RPMI7951 (cell line): ENCODE measurements at regions not wholly inside any gene's neighbourhood (a gene's known extent, or its start where the extent isn't known, plus 50 kb on each side); places are given as distances from the start of the nearest gene placed in this dataset.
"Not testable (repeated sequence)": the region's sequence is repeated elsewhere in the genome, so short reads cannot be mapped to it uniquely, and the experiment has no call there.

Source experiments
- DNase-seq: peaks from one replicate; pipeline ENCODE4 v3.0.0-alpha.2; 2012; ENCODE audit warnings: low read depth

DNA sequence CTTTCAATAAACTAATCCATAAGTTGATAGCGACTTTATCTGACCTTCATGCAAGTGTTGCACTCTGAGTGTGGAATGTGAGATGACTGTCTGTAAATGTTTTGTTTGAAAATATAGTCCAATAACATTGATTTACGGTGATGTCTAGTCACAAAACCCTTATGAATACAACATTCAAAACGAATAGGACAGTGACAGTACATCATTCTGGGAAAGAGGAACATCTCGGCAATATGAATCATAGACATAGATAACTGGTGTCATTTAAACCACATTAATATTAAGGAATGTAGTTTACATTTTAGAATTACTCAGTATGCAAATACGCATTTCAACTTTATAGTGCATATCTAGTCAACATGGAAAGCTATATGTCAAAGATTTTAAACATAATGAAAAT is 1311.6 kb upstream of the ADGRL4 start:
- no peak for DNase-seq

DNA sequence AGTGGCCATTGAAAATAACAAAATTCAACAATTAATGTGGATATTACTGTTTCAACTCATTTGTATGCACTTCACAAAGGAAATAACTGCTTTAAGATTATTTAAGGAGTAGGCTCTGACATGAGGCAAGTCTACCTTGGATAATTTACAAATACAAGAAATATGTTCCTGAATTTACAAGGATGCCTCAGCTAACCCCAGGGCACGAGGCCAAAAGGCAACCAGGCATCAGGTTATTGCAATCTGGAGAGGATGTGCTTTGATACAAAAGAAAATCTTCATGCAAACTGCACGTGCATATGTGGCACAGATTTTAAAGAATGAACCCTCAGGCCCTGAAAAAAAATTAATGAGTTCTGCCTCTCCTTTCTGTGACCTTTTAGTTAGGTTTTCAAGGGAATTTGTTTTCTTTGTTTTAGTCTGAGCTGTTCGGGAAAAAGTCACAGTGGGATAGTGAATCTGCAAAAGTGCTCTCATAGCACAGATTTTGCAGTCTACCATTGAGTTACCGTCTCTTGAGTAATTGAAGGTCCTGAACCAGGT is 1304.2 kb upstream of the ADGRL4 start:
- DNase-seq, result no peak

DNA sequence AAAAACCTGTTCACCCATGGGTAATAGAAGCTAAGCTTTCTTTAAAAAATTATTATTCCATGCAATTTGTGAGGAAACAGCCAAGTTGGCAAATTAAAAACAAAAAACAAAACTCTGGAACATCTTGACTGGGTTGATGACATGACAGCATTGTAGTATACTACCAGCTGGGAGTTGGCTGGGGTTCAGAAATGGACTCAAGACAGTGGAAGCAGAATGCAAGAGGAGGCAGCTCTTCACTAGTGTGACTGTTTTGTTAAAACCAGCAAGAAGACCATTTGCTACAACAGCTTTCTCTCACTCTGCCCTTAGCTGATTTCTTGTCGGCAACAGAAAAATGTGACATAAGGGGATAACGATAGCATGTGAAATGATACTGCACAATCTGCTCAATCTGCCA is 1298.9 kb upstream of the ADGRL4 start:
- DNase-seq, result no peak

DNA sequence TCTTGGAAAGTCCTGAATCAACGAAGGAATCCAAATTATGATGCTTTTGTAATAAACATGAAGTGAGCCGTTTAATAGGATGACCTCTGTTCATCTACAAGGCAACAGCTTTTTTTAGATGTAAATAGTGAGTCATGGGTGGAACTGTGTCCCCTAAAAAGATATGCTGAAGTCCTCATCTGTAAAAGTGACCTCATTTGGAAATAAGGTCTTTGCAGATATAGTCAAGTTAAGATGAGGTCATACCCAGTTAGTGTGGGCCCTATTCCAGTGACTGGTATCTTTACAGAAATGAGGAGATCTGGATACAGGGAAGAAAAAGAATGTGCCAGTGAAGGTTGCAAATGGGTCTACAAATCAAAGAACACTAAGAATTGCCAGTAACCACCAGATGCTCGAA is 1287.3 kb upstream of the ADGRL4 start:
- DNase-seq, result no peak

DNA sequence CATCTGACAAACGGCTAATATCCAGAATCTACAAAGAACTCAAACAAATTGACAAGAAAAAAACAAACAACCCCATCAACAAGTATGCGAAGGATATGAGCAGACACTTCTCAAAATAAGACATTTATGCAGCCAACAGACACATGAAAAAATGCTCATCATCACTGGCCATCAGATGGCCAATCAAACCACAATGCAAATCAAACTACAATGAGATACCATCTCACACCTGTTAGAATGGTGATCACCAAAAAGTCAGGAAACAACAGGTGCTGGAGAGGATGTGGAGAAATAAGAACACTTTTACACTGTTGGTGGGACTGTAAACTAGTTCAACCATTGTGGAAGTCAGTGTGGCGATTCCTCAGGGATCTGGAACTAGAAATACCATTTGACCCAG is 1282.2 kb upstream of the ADGRL4 start:
- DNase-seq, result not testable (repeated sequence)

DNA sequence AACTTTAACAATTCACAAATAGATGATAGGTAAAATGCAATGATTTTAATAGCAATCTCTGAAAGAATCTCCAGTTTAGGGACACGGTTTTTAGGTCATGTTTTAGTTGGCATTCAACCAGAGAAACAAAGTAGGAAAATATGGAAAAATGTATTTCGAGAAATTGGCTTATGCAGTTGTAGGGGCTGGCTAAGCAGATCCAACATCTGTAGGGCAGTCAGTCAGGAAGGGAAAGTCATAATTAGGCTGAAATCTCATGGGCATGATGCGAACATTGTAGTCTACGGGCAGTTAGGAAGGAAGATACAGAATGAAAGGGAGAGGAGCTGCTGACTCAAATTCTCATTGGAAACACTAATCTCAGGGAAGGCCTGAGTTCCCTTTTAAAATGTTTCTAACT is 1276.0 kb upstream of the ADGRL4 start:
- no peak for DNase-seq

DNA sequence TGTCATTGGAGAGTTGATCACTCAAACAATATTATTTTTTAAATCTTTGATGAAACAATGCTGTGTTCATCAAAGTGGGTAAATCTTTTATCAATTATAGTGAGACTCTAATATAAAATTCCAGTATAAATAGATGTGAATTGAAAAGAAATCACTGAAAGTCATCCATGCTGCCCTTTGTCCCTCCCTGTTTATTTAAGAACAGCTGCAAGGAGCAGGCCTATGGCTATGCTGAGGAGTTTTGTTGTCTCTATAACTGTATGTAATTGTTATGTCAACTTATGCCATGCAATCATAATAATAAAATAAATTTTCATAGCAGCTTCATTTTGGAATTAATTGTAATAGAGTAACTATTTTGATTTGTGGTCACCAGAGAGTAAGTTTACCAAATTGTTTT is 1272.4 kb upstream of the ADGRL4 start:
- no peak for DNase-seq

DNA sequence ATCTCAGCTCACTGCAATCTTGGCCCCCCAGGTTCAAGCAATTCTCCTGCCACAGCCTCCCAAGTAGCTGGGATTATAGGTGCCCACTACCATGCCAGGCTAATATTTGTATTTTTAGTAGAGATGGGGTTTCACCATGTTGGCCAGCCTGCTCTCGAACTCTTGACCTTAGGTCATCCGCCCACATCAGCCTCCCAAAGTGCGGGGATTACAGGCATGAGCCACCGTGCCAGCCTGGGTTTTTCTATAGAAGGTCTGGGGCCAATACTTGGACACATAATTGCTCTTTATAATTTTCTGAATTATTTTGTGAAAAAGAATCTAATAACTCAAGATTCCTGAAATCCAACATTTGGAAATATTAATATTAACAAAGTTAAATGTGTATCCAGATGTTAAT is 1267.7 kb upstream of the ADGRL4 start:
- no peak for DNase-seq

DNA sequence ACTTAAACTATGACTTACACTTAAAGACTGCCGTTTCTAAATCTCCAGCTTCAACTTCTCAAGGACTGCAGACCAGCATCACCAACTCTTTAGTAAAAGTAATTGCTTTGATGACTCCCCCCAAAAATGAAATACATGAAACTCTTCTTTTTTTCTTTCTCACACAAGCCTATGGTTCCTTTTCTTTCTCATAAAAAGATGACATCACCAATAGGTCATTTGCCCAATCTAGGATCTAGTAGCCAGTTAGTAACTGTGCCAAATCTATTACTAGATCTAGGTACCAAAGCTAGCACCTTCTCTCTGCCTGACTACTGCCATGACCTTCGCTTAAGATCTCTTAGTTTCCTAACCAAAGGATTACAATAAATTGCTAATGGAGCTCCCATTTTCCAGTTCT is 1266.0 kb upstream of the ADGRL4 start:
- no peak for DNase-seq

DNA sequence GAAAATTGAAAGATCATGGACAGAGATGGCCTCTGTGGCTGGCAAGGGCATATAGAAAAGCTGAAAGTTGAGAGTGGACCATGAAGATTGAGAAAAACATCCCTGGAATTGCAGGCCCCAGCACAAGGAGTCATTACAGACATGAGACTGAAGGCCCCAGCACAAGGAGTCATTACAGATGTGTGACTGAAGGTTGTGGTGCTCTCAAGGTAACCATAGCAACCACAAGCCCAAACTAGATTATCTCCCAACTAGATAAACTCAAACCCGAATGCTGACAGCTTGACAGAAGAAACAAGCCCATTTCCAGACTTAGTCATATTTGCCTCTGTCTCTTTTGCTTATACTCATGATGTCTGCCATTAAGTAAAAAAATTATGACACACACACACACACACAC is 1252.1 kb upstream of the ADGRL4 start:
- no peak for DNase-seq

DNA sequence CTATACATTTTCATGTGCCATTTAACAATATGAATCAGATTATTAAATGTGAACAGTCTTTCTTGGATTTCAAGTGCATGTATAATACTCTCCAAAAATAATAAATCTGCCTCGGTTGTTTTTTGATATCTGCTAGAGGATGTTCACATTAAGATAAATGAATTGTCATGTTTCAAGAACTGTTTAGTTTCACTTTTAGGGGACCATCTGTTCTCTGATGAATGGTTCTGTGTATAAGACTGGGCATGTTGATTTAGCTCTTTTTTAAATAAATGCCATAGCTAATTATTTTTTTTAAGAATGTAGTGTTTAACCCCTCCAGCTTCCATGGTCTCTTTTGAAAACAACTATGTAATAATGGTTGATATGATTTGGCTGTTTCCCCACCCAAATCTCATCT is 1245.1 kb upstream of the ADGRL4 start:
- DNase-seq, result no peak

DNA sequence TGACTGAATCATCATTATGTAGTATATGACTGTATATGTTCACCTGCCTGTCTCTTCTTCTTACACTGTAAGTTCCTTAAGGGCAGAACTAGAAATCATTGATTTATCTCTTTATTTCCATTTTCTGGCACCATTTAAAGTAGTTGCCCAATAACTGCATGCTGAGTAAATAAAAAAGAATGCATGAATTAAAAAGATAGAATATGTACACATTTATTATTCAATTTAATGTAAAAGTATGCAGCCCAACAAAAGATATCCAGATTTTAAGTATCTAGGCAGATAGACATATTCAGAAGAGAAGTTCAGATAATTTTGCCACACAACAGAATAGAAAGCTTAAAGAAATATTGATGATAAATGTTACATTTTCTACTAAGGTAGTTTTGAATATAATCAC is 1244.6 kb upstream of the ADGRL4 start:
- no peak for DNase-seq

DNA sequence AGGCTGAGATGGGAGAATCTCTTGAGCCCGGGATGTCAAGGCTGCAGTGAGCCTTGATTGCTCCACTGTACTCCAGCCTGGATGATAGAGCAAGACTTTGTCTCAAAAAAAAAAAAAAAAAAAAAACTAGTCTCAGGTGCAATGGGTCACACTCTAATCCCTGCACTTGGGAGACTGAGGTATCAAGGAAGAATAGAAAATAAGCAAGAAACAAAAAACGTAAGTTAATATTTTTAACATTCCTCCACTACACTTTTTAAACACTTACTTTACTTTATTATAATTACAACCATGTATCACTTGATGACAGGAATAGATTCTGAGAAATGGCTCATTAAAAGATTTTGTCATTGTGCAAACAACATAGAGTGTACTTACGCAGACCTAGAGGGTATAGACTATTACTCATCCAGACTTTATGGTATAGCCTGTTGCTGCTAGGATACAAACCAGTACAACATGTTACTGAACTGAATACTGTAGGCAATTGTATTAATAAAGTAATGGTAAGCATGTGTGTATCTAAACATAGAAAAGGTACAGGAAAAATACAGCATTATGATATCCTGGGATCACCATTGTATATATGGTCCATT is 1244.1 kb upstream of the ADGRL4 start:
- no peak for DNase-seq

DNA sequence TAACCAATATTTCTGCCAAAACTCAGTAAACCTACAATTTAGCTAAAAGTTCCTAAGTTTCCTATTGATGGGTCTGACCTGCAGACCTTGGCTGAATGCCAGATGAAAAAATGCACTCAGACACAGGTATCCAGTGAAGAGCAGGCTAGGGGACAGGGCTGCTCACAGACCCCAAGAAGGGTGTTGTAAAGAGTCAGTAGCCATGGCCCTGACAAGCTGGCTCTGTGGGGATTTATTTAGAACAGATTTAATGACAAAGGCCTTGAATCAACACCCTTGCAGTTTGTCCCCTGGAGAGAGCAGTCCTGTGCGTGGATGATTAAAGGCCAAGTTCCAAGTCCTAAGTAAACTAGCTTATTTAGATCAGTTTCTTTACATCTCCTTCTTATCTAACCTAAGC is 1243.2 kb upstream of the ADGRL4 start:
- DNase-seq, result no peak

DNA sequence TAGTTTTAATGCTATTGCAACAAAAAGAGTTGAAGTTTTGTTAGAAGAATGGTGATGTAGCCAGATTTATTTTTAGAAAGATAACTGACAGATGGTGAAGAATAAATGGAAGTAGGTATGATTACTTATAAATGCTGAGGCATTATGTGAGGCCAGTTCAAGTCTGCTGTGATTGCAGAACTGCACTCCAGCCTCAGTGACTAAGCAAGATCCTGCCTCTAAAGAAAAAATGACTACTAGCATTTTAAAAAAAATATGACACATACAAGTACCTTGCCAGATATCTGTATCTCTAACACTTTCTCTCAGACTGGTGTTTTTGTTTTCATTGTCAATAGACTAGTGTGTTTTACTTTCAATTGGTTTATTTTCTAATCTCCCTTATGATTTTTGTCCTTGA is 1242.4 kb upstream of the ADGRL4 start:
- DNase-seq, result no peak

DNA sequence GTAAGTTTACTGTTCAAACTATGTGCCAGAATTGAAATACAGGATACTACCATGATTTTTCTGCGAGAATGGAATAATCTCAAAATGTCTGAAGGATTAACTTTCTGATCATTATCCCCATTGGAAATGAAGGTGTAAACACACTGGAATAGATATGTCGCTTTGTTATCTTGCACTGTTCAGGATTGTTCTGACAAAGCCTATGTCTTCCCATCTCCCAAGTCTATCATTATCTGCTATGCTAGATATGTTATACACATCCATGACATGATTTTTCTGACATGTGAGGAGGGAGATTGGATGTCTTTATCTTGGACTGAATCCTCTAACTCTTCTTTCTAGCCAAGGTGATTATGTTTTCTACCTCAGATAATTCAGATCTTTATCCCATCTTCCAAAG is 1239.3 kb upstream of the ADGRL4 start:
- no peak for DNase-seq

DNA sequence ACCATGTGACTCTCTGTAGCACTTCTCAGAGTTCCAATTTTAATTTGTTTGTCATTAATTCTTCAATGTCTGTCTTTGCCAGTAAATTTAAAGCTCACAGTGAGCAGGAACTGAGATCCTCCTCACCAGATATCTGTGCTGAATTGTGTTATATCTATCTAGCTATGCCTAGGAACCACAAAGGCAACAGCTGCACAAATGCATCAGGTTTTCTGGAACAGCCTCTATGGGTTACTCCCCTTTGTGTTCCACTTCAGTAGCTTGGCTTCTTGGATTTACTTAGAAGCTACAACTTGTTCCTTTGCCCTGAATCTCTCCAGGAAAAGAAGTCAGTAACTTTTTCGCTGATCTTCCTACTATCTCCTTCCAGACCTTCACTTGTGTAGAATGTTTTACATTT is 1237.8 kb upstream of the ADGRL4 start:
- DNase-seq, result no peak

DNA sequence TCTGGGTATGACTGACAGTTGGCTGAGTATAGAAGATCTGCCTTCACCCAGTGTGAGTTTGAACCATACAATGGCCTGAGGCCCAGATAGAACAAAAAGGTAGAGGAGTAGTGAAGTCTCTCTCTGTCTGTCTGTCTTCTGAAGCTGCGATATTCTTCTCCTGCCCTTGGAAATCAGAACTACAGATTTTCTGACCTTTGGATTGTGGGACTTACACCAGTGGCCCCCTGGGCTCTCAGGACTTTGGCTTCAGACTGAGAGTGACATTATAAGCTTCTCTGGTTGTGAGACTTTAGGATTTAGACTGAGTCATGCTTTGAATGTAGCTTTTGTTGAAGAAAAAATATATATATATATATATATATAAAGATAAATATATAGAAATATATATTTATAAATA is 1235.0 kb upstream of the ADGRL4 start:
- no peak for DNase-seq

DNA sequence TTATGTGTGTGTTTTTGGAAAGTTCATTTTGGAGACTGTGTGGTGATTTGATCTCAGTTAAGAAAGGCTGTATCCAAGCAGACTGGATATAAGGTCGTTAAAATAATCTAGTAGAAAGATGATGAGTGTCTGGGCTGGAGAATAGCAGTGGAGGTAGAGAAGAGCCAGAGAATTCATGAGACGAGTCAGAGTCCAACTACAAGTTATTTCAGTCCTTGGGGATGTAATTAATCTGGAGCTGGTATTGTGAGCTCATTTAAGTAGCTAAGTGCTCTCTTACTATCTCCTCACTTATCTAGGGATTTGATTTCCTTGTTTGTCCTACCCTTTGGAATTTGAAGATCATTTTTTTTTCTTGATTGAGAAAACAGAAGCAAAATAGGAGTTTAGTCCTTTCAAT is 1219.0 kb upstream of the ADGRL4 start:
- no peak for DNase-seq

DNA sequence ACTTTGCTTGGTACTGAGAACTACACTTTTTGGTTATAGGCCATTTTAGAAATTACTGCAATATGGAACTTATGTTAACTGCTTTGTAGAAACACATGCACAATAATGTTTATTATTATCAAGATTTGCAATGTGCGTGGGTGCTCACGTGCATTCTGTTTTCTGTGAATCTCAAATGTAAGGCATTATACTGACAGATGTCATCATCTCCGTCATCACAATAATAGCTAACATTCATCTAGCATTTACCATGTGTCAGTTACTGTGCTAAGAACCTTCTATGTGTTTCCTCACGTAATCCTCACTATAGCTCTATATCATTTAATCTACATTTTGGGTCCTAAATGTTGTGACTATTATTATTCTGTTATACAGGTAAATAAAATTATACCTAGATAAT is 1214.8 kb upstream of the ADGRL4 start:
- no peak for DNase-seq

DNA sequence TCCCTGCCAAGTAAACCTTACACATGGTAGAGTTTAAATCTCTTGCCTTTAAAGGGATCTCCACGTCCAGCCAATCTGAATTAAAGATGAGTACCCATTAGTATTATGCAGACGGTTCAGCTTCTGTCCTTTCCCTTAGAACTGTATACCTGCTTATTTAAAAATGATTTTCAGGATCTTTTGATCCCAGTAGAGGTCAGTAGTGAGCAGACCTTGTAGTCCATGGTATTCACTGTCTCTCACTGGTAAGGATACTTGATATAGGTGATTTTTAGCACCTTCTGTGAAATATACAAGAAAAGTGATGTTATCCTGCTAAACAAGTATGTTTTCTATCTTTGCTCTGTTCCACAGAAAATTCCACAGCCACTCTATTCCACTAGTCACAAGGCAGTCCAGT is 1211.6 kb upstream of the ADGRL4 start:
- DNase-seq, result no peak

DNA sequence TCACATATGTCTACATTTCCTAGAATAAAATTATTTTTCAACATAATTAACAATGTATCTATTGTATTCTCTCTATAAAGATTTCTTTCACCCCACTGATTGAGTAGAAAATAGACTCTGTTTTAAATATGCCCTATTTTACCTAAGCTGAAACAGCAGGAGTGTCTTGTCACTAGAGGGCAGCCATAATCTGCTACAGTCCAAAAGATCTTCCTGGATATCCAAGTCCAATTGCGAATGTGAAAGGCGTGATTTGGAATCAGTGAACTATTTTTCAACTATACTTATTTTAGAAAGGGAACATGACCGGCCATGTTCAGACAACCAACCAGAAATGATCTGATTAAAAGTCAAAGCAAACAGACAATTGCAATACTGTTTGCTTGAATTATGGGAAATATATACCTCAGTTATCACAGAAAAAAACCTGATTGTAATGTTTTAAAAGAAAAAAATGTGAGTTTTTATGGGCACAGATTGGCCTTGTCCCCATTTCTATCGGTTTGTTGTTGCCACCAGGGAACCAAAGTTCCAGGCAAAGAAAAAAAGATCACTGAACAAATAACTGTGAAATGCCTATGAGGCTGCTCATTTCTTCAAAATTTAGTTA is 1211.0 kb upstream of the ADGRL4 start:
- no peak for DNase-seq

DNA sequence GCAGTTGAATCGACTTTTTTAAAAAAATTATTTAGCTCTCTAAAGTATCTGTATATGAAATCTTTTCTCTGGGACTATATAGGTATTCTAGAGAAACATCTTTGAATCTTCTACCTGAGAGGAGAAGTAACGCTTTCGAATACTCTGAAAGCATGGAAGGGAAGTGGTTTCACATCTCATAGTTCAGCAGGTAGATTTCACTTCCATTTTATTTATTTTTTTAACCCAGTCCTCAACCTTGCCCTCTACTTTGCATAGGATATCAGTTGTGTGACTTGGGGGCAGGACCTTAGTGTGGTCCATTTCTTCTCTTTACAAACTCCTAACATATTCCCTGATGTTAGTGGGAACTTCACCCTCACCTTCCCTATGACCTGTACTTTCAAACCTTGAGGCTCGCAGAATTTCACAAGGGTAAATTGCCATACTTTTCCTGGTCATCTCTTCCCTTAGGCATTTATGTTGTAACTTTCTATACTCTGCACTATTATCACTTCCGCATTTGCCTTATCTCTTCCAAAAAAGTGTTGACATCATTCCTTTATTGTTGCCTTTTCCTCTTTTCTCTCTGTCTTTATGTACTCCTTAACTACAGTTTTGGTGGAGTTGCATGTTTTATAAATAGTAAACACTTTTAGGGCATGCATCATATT is 1208.5 kb upstream of the ADGRL4 start:
- DNase-seq, result no peak

DNA sequence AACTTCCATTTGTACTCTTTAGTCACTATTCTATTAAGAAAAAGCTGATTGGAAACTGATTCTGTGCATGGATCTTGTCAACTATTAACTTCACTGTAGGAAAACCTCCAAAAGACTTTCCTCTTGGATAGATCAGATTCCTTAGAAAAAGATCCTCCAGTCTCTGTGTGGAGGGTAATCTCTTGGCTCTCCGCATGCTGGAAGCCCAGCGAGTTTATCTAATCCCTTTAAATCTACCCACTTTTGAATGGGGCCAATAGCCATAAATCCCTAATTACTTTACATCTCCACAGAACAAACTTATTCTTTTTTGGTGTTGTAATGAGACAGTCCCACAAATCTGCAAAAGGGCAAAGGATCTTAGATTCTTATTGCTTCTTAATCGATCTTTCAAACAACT is 1206.4 kb upstream of the ADGRL4 start:
- no peak for DNase-seq
